NCI-H524 treated with DMSO at 0.1 percent for 48 hours (cell line): ENCODE measurements at regions not wholly inside any gene's neighbourhood (a gene's known extent, or its start where the extent isn't known, plus 50 kb on each side); places are given as distances from the start of the nearest gene placed in this dataset.

ENCODE experiments used
- DNase-seq: peaks from one replicate; lab custom pipeline; 2025; lab: John Stamatoyannopoulos, UW

- no peak for DNase-seq
Observed at GRCh38 chr18:56278421-56279003, 359.9 kb downstream of the TXNL1 start.

GRCh38 chr18:56276466-56276865, 361.9 kb downstream of the TXNL1 start:
- no peak for DNase-seq

- no peak for DNase-seq
Observed at GRCh38 chr18:56273541-56274219, 364.7 kb downstream of the TXNL1 start.

GRCh38 chr18:56270671-56271250, 367.6 kb downstream of the TXNL1 start:
- no peak for DNase-seq

- no peak for DNase-seq
Observed at GRCh38 chr18:56269958-56270357, 368.4 kb downstream of the TXNL1 start.

GRCh38 chr18:56268952-56269351, 369.4 kb downstream of the TXNL1 start:
- no peak for DNase-seq

- DNase-seq, result no peak
Observed at GRCh38 chr18:56267334-56267733, 371.1 kb downstream of the TXNL1 start.

- DNase-seq, result no peak
Observed at GRCh38 chr18:56258178-56258577, 380.2 kb downstream of the TXNL1 start.

- no peak for DNase-seq
Observed at GRCh38 chr18:56257205-56257604, 381.2 kb downstream of the TXNL1 start.

GRCh38 chr18:56256659-56257058, 381.7 kb downstream of the TXNL1 start:
- DNase-seq, result no peak

- DNase-seq, result no peak
Observed at GRCh38 chr18:56255381-56255780, 383.0 kb downstream of the TXNL1 start.

GRCh38 chr18:56252456-56252855, 385.9 kb downstream of the TXNL1 start:
- no peak for DNase-seq

GRCh38 chr18:56248610-56249235, 389.7 kb downstream of the TXNL1 start:
- no peak for DNase-seq

GRCh38 chr18:56246916-56247315, 391.5 kb downstream of the TXNL1 start:
- no peak for DNase-seq

- DNase-seq, result no peak
Observed at GRCh38 chr18:56245866-56246580, 392.4 kb downstream of the TXNL1 start.

- no peak for DNase-seq
Observed at GRCh38 chr18:56240405-56240804, 398.0 kb downstream of the TXNL1 start.

GRCh38 chr18:56238576-56238975, 399.8 kb downstream of the TXNL1 start:
- no peak for DNase-seq

- no peak for DNase-seq
Observed at GRCh38 chr18:56235481-56236013, 402.8 kb downstream of the TXNL1 start.

- no peak for DNase-seq
Observed at GRCh38 chr18:56235071-56235470, 403.3 kb downstream of the TXNL1 start.

GRCh38 chr18:56233595-56233994, 404.8 kb downstream of the TXNL1 start:
- DNase-seq, result no peak

GRCh38 chr18:56226025-56226424, 412.4 kb downstream of the TXNL1 start:
- DNase-seq, result no peak
